ENCODE measurements at regions not wholly inside any gene's neighbourhood (a gene's known extent, or its start where the extent isn't known, plus 50 kb on each side); places are given as distances from the start of the nearest gene placed in this dataset.

DNA sequence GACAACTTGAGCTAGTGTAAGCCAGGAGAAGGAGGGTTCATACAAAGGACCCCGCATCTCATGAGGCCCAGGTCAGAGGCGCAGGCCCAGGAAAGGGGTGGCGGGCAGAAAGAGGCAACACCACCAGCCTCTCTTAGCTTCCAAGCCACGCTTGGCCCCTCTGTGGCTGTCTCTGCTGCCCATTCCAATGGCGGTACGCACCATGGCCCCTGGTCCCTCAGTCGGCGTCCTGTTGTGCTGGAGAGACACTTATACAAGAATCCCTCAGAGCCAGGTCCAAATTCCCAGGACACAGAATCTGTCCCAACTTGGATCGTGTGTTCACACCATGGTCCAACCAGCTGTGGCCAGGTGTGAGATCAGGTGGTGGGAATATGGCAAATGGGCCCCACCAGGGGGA lies 127.0 kb upstream of the CDH4 start:
- Histone ChIP-seq H3K23me2 (ENCODE audit: low read depth, low read length) (no peaks in the 10 kb centered on the region), H3K4me2 (ENCODE audit: insufficient read depth in 1 of 2, low read depth in 2 of 2, low read length in 2 of 2) (no peak overlapping the region), H2BK12ac (ENCODE audit: low read depth, low read length) (no peak overlapping the region), H3K4ac (replicated peaks; ENCODE audit: insufficient read length, low read depth, low read length) (no peak overlapping the region), H2BK15ac (ENCODE audit: low read length) (no peak overlapping the region), H3K18ac (ENCODE audit: extremely low read depth, low read length) (no peak overlapping the region), H2BK20ac (ENCODE audit: low read length) (no peak overlapping the region), H3K14ac (ENCODE audit: insufficient read length) (no peak overlapping the region), H3K36me3 (ENCODE audit: control insufficient read depth in 2 of 4, insufficient read depth in 4 of 4, low read length in 3 of 4) (no peaks in the 10 kb centered on the region), H4K8ac (ENCODE audit: extremely low read depth, insufficient read depth, low read length) (peak overlapping the region; percentile 75), H3K79me2 (ENCODE audit: control insufficient read depth in 1 of 2, insufficient read depth in 2 of 2, low read length in 2 of 2) (no peaks in the 10 kb centered on the region), H4K5ac (ENCODE audit: insufficient read length, low read depth, low read length) (no peak overlapping the region), H2BK5ac (ENCODE audit: low read depth, low read length) (no peak overlapping the region), H3K23ac (ENCODE audit: insufficient read length) (no peak overlapping the region), H3K9ac (replicated peaks in 1 of 4; ENCODE audit: extremely low read depth in 1 of 4, low read depth in 3 of 4, low read length in 3 of 4) (no peak overlapping the region), H3K27me3 (replicated peaks in 1 of 4; ENCODE audit: control insufficient read depth in 3 of 4, extremely low read depth in 1 of 4, insufficient read depth in 3 of 4, low read length in 3 of 4) (peaks cover 0 to 16% (median 13%) of the 10 kb centered on the region in 4 experiments; a peak in 4 of 7 replicates), H3K27ac (ENCODE audit: low read depth, low read length) (no peak overlapping the region), H3K4me1 (replicated peaks in 1 of 4; ENCODE audit: control insufficient read depth in 3 of 4, insufficient read depth in 4 of 4, low read length in 3 of 4) (peaks cover 0 to 5% (median 0%) of the 10 kb centered on the region in 4 experiments; a peak in 1 of 7 replicates), H3K9me3 (ENCODE audit: insufficient read depth in 2 of 2, low read depth in 1 of 2, low read length in 1 of 2) (no peaks in the 10 kb centered on the region), H2AFZ (ENCODE audit: low read length) (no peak overlapping the region), H4K20me1 (replicated peaks in 1 of 2; ENCODE audit: control insufficient read depth in 1 of 2, insufficient read depth in 2 of 2, low read length in 2 of 2) (peaks cover 0 to 2% of the 10 kb centered on the region in 2 experiments), H4K91ac (replicated peaks; ENCODE audit: insufficient read length, low read length) (no peak overlapping the region), H3K56ac (replicated peaks; ENCODE audit: insufficient read length, low read depth, low read length) (no peak overlapping the region), H2AK5ac (ENCODE audit: low read depth, low read length) (no peak overlapping the region), H3K4me3 (ENCODE audit: extremely low read depth in 1 of 4, insufficient read depth in 2 of 4, low read depth in 3 of 4, low read length in 4 of 4) (no peak overlapping the region), H2BK120ac (replicated peaks; ENCODE audit: low read depth, low read length) (no peak overlapping the region), H3K79me1 (ENCODE audit: low read depth, low read length) (no peaks in the 10 kb centered on the region)
- WGBS, 2 experiments (ENCODE audit: extremely low coverage in 1 of 2, insufficient coverage in 1 of 2, insufficient read length in 1 of 2, insufficient replicate concordance in 2 of 2, low coverage in 1 of 2, low lambda C conversion rate in 2 of 2, missing lambda C conversion rate in 1 of 2), result 97% methylated on average over 9 of the region's 9 CpGs; no CpG with 5 or more reads in 1 of the 2 experiments
- FAIRE-seq (no peak), DNase-seq (ENCODE audit: low read depth in 1 of 2, low spot score in 2 of 2) (no peak)
- ChIA-PET POLR2A (ENCODE audit: partially characterized antibody) (no interaction called here), CTCF (ENCODE audit: partially characterized antibody) (interaction anchor here (0.7 to 1.2 kb wide), 4 partner anchors 10 to 273 kb away, joined by 3 to 4 read pairs (median 3); no protein-coding TSS in a partner anchor)
- TF ChIP-seq SP2 (IDR thresholded peaks at IDR 0.05; ENCODE audit: low read length) (no peak), NANOG (IDR thresholded peaks at IDR 0.05; ENCODE audit: insufficient read depth, low read depth, low read length, poor library complexity, severe bottlenecking) (no peak), POLR2AphosphoS5 (IDR thresholded peaks at IDR 0.05; ENCODE audit: low read depth, low read length) (no peak), CHD2 (IDR thresholded peaks at IDR 0.05; ENCODE audit: low read length) (no peak), NRF1 (IDR thresholded peaks at IDR 0.05; ENCODE audit: low read depth, low read length) (no peak), EGR1 (IDR thresholded peaks at IDR 0.05; ENCODE audit: borderline replicate concordance, low read depth, low read length) (no peak), RAD21 (IDR thresholded peaks at IDR 0.05 in 1 of 2, conservative IDR thresholded peaks at IDR 0.05 in 1 of 2; ENCODE audit: low read depth in 2 of 2, low read length in 2 of 2) (no peak), KDM4A (IDR thresholded peaks at IDR 0.05; ENCODE audit: low read depth, low read length, severe bottlenecking) (no peak), TAF1 (IDR thresholded peaks at IDR 0.05; ENCODE audit: low read depth, low read length) (no peak), SP1 (IDR thresholded peaks at IDR 0.05; ENCODE audit: low read depth, low read length) (no peak)
- TF ChIP-seq, protein P1, sequence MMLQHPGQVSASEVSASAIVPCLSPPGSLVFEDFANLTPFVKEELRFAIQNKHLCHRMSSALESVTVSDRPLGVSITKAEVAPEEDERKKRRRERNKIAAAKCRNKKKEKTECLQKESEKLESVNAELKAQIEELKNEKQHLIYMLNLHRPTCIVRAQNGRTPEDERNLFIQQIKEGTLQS (IDR thresholded peaks at IDR 0.05; ENCODE audit: insufficient read depth, low read depth, low read length), result no peak
- TF ChIP-seq, protein P2, sequence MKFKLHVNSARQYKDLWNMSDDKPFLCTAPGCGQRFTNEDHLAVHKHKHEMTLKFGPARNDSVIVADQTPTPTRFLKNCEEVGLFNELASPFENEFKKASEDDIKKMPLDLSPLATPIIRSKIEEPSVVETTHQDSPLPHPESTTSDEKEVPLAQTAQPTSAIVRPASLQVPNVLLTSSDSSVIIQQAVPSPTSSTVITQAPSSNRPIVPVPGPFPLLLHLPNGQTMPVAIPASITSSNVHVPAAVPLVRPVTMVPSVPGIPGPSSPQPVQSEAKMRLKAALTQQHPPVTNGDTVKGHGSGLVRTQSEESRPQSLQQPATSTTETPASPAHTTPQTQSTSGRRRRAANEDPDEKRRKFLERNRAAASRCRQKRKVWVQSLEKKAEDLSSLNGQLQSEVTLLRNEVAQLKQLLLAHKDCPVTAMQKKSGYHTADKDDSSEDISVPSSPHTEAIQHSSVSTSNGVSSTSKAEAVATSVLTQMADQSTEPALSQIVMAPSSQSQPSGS (IDR thresholded peaks at IDR 0.05; ENCODE audit: low read length), result no peak

Measured in H1 (cell line).